Activated CD8-positive, alpha-beta memory T cell treated with anti-CD3 and anti-CD28 coated beads, Interleukin-2, amount 50 U/mL, for 24 hours (primary cell): ENCODE measurements at regions not wholly inside any gene's neighbourhood (a gene's known extent, or its start where the extent isn't known, plus 50 kb on each side); places are given as distances from the start of the nearest gene placed in this dataset.
A peak's percentile ranks its signal among the peaks of the same experiment; 100 is the strongest.

Source experiments
- DNase-seq: peaks from one replicate; pipeline ENCODE4 v3.0.0-alpha.2; 2020; ENCODE audit errors: extremely low read depth

- DNase-seq, result no peak
Measured at GRCh38 chr4:77367638-77368037, 210.6 kb downstream of the CCNG2 start.

GRCh38 chr4:77372375-77372774 lies 215.4 kb downstream of the CCNG2 start:
- no peak for DNase-seq

- no peak for DNase-seq
Measured at GRCh38 chr4:77375866-77376607, 219.0 kb downstream of the CCNG2 start.

- DNase-seq, result no peak
Measured at GRCh38 chr4:77376788-77377460, 219.9 kb downstream of the CCNG2 start.

DNA sequence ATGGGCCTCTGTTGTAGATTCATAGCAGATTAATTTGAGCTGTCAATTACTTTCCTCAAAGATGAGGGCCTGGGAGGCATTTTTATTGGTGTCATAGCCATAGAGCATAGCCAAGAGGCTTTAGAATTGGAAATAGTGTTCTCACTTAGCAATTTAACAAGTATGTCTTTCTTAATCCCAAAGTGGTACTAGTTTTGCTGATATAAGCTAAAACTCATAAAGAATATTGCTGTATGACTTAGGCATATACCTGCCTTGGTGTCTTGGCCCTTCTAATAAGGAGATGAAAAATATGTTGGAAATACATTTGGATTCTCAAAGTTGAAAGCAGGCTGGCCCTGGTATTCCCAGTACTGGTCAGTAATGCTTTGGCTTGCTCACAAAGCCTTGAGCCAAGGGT lies 221.5 kb upstream of the CXCL13 start:
- no peak for DNase-seq

DNA sequence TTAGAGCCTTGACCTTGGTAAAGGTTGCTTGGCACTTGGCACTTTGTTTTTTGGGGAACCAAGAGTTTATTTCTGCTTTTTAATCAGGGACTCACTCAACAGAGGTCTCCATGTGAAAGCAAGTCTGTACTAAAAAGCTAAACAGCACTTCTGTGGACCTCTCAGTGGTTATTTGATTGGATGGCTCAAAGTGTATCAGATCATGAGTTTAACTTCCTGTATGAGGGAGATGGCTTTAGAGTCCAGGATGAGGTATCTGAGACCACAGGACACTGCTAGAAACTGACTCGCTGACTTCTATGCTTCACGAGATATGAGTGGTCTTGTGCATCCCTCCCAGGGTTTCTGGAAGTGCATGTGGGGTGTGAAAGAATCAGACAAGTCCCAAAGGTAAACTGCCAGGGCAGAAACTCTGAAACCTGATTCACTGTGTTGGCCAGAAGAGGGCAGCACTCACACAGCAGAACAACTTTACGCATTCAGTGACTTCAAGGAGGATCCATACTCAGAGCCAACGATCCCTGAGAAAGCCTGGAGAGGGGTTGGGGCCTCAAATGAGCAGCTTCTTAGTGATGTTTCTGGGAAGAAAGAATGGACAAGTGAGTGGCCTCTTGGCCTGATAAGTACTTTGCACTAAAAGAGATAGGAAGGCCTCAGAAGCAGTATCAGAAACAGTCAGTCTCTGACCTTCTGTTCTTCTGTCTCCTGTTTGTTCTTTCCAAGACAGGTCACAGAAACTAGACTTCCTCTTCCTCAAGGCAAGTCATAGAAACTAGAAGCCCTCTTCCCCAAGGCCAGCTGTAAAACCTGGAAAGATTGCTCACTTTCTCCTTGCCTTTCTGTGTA lies 220.3 kb upstream of the CXCL13 start:
- DNase-seq, result peak; percentile 14

DNA sequence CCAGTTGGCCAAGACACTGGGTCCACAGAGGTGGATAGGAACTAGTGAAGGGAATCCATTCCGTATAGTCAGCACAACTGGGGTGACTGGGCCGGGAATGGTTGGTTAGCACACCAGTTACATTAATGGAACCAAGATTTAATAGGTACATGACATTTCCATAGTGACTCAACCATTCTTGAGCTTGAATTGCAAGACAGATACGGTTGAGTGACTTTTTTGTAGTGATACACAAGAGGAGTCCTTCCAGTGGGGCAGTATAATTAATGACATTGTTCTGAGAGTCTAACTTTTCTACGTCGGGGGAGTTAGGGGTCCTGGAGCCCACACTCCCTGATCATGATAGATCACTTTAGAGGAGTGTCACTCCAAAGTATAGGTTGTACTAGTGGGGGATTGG lies 211.6 kb upstream of the CXCL13 start:
- DNase-seq, result no peak

DNA sequence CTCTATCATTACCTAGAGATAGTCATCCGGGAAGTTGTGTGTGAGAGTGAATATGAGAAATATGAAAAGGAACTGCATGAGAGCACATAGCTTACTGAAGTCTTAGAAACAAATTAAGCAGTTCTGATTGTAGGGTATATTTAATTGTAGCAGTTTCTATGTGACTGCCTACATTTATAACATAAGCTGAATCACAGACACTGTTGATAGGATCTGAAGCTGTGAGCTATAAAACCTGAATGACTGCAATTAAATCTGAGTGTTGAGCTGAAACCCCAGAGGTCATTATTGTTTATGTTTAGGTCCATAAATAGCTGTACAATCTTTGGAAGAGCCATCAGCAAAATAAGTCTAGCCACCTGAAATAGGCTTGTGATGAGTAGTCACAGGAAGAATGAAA lies 210.1 kb upstream of the CXCL13 start:
- DNase-seq, result no peak

- no peak for DNase-seq
Measured at GRCh38 chr4:77398256-77398655, 207.4 kb upstream of the CXCL13 start.

- no peak for DNase-seq
Measured at GRCh38 chr4:77399831-77400230, 205.8 kb upstream of the CXCL13 start.

DNA sequence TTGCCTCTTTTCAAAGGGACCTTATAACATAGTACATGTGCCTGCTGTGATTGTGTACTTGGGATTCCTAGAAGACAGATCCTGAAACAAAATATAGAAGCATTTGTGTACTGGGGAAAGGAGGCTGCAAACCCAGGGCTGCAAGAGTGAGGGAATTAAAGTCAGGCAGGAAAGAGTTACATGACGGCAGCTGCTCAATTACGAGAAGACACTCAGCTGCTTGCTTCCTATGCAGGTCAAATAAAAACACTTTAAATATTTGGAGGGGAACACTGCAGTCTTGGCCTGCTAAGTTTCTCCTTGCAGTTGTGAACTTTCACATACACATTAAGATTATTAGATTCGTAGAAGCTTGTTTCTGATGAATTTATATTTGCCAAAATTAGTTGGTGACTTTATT lies 191.9 kb upstream of the CXCL13 start:
- DNase-seq, result no peak

DNA sequence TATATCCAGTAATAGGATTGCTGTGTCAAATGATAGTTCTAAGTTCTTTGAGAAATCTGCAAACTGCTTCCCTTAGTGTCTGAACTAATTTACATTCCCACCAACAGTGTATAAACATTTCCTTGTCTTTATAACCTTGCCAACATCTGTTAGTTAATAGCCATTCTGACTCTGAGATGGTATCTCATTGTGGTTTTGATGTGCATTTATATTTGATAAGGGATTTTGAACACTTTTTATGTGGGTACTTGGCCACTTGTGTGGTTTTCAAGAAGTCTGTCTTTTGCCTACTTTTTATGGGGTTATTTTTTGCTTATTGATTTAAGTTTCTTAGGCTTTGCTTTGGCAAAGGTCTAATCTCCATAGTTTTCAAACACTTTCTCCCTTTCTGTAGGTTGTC lies 189.9 kb upstream of the CXCL13 start:
- DNase-seq, result no peak

DNA sequence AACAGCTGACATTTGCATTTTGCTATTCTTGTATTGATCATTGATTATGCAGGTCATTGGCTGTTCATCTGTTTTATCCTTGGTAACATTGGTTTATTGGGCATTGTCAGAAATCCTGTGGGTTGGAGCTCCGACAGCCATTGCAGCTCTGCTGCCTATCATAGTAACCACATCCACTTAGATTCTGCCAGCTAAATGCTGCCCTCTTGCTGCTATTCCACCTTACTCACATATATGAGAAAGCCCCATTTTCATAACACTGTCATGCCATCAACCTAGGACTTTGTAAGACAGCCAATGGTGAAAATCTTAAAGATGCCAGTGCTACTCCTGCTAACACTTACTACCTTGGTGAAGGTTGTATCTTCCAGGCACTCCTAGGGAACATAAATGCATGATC lies 187.3 kb upstream of the CXCL13 start:
- DNase-seq, result no peak

DNA sequence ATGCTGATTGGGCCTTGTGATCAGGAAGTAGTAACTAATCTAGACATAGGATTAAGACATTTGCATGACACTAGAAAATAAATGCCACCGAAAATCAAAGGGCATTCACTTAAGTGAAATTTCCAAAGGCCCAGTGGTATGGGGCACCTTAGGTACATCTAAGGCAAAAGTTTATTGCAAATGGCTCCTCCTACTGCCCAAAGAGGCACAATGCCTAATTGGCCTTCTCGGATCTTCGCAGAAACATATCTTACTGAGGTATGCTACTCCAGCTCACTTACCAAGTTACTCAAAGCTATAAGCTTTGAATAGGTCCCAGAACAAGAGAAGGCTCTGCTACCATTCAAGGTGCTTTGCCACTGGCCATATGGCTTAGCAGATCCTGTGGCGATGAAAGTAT lies 174.8 kb upstream of the CXCL13 start:
- DNase-seq, result no peak

DNA sequence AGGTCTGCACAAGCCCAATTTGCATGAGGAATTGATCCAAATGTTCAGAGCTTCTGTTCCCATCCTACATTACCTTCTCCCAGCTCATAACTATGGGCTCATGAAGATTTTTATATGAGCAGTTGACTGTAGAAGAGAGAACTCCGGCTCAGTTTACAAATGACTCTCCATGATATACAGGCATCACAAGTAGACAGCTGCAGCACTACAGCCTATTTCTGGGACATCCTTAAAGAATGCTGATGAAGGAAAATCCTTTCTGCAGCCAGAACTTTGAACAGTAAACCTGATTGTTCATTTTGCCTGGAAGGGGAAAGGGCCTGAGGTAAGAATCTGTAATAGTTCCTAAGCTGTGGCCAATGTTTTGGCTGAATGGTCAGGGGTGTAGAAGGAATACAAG lies 174.1 kb upstream of the CXCL13 start:
- DNase-seq, result no peak

DNA sequence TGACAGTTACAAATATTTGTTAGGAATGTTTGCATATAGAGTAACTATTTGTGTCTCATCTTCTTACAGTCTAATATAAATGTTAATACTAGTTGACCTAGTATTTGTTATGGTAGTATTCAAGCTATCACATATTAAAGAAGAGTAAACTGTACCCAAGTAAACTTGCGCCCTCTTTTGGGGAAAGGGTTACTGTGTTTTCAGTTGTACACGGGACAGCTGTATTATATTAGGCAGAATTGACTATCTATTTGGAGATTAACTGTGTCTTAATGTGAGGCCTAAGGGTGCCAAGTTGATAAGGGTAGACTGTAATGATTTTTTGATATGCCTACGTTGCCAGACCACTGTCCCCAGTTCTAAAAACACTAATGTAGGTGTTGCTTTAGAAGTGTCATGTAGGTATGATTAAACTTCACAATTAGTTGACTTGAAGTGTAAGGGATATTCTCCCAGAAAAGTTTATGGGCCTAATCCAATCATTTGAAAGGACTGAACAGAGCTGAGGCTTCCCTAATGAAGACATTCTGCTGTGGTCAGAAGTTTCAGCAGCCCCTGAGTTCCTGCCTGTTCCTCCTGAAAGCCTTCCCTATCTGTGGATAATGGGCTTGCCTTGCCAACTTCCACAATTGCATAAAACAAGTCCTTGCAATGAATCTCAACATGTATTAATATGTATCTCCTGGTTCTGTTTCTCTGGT lies 172.8 kb upstream of the CXCL13 start:
- DNase-seq, result no peak

GRCh38 chr4:77433418-77433733 lies 172.2 kb upstream of the CXCL13 start:
- no peak for DNase-seq

DNA sequence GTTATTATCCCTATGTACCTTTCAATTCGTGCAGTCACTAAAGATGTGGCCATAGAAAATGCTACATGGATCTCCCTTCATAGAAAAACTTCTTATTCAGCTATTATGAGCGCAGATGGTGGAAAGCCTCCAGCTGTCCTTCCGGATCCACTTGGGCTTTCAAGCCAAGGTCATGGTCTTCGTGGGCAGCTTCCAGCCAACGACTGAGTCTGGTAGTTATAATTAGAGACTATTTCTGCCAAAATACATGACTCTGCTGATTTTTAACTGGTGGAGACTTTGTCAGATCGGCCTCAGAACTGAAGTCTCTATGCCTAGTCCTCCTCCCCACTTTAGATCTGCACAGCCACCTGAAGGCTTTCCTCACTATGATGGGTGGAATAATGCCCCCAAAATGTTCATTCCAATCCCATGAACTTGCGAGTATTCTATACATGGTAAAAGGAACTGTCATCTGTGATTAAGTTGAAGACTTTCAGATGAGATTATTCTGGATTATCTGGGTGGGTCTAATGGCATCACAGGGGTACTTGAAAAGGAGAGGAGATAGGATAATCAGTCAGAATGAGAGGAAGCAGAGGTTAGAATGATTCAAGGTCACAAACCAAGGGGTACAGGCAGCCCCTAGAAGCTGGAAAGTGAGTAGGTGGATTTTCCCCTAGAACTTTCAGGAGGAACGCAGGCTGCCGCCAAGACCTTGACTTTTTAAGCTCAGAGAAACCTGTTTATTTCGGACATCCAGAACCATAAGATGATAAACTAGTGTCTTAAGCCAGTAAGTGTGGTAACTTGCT lies 171.1 kb upstream of the CXCL13 start:
- no peak for DNase-seq

DNA sequence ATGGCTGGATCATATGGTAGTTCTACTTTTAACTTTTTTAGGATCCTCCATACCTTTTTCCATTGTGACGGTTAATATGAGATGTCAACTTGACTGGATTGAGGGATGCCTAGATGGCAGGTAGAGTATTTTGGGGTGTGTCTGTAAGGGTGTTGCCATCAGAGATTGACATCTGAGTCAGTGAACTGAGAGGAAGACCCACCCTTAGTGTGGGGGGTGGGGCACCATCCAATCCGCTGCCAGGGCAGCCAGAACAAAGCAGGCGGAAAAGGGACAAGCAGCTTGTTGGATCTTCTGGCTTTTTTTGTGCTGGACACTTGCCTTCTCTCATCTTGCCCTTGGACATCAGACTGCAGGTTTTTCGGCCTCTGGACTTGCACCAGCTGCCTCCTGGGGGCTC lies 168.5 kb upstream of the CXCL13 start:
- DNase-seq, result no peak

DNA sequence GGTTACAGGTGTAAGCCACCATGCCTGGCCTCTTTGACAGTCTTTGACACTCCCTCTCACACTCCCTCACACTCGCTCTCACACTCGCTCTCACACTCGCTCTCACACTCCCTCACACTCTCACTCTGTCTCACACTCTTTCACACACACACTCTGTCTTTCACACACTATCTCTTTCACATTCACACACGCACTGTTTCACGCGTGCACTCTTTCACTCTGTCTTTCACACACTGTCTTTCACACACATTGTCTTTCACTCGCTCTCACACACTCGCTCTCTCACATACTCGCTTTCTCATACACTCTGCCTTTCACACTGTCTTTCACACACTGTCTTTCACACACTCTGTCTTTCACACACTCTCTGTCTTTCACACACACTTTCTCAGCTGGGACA lies 167.1 kb upstream of the CXCL13 start:
- no peak for DNase-seq

- no peak for DNase-seq
Measured at GRCh38 chr4:77443941-77444340, 161.7 kb upstream of the CXCL13 start.

GRCh38 chr4:77445823-77446222 lies 159.8 kb upstream of the CXCL13 start:
- no peak for DNase-seq
